Activated CD8-positive, alpha-beta memory T cell treated with anti-CD3 and anti-CD28 coated beads, Interleukin-2, amount 50 U/mL, for 48 hours (primary cell): ENCODE measurements at regions not wholly inside any gene's neighbourhood (a gene's known extent, or its start where the extent isn't known, plus 50 kb on each side); places are given as distances from the start of the nearest gene placed in this dataset.

ENCODE experiments used
- DNase-seq: peaks from one replicate; pipeline ENCODE4 v3.0.0-alpha.2; 2020

GRCh38 chr17:77420804-77421629, 280.2 kb downstream of the SEC14L1 start:
- peak; percentile 69 for DNase-seq

GRCh38 chr17:77421630-77421972, 280.8 kb downstream of the SEC14L1 start:
- no peak for DNase-seq

DNA sequence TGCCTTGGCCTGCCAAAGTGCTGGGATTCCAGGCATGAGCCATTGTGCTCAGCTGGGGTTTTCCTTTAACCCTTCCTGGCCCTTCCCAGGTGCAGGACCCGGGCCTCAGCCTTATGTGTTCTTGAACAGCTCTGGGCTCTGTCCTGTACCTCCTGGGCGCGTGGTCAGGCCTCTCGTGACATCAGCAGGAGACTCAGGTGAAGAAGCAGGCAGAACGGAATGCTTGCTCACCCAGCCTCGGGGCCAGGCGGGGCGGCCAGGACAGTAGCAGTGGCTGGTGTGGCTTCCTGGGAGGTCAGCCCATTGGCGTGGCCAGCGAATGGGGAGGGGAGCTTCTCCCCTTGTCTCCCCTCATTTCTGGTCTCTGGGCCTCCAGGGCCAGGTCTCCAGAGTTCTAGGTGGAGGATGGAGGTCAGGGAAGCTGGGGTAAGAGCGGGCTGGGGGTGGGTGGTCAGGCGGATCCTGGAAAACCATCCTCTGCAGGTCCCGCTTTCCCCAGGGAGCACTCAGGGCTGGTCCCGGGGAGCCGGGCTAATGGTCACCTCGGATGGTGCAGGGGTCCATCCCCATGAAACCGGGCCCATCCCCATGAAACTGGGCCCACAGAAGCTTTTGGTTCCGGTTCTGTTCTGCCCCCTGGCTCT, 281.5 kb downstream of the SEC14L1 start:
- DNase-seq, result no peak

DNA sequence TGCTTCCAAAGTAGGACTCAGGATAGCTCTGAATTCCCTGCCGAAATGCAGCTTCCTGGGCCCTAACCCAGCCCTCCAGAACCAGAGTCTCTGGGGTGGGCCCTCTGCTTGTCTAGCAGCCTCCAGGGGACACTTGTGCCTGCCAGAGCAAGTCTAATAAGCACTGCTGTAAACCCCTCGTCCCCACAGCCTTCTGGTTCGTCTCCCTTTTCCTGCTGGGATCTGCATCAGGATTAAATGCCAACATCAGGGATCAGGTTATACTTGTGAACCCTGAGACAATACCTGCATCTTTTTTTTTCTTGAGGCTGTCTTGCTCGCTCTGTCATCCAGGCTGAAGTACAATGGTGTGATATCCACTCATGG, 282.0 kb downstream of the SEC14L1 start:
- DNase-seq, result no peak

DNA sequence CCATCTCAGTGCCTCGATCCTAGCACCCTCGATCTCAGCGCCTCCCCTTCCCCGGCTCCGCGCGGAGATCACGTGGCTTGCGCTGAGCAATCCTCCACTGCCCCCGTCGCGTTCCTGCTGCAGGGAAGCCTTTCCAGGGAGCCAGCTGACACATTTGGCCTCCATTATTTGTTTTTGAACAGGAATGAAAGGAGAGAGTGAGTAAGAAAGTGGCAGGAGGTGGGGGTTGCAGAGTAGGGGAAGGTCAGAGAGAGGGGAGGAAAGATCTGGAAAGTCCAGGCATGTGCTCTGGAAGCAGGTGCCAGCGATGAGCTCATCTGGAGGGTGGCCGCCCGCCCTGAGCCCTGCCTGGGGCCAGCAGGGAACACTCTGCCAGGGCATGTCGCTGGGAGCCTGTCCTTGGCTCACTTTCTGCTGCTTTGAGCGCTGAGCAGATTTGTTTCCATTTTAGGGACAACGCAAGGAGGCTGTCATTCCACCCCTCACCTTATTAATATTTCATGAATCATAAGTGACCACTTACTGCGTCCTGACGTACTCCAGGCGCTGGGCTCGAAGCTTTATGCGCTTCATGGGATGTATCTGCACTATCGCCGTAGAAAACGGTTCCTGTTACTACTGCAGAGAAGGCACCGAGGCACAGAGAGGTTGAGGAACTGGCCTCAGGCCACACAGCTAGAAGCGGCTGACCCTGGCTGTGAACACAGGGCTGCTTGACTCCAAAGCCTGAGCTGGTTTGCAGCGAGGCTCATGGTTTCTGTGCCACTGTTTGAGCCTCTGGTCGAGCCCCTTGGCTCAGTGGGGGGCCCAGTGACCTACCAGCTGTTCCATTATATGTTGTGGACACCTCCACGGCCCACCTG, 283.1 kb downstream of the SEC14L1 start:
- DNase-seq, result no peak

DNA sequence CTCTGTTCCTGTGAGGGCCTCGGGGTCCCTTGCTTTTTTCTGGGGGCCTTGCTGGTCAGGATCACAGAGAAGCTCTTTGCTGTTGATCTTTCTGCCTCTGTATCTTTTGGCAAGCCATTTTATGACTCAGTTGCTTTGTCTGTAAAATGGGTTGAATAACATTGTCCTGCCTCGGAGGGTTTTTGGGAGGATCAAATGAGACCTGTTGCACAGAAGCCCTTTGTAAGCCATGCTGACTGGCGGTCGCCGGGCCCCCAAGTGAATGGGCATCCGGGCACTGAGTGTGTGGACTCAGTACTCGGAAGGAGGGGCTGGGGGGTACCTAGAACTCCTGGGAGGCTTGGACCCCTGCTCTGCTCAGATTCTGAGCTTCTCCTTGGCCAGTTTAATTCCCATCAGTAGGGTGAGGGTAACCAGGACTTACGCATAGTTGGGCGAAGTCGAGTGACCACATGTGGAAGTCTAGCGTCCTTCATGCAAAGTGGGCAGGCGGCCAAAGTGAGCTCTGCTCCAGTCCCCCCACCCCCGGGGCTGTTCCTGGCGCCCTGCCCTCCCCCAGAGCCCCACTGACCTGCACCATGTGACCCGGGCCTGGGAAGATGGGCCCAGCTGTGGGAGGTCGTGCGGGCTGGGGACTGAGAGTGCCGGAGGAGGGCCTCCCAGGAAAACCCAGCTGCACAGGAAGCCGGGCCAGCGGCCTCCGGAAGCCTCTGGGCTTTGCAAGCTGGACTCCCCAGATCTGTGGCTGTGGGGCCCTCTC, 284.0 kb downstream of the SEC14L1 start:
- DNase-seq, result no peak

DNA sequence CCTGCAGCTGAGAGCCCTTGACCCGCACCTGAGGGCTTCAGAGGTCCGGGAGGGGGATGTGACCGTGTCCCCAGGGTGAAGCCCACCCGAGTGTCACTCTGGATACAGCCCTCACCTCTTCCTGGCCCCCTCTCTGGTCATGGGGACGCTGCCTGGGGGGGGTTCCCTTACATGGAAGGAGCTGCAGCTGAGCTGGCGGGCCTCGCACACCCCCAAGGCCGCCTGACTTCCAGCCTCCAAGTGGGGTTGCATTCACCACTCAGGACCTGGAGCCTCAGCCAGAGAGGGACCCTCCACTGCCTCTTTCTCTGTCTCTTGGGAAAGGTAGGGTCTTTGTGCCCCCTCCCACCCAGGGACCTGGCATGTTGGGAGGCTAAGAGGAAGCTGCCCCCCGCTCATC, 284.6 kb downstream of the SEC14L1 start:
- DNase-seq, result no peak

- peak; percentile 76 for DNase-seq
Measured at GRCh38 chr17:77425791-77426641, 285.2 kb downstream of the SEC14L1 start.

- no peak for DNase-seq
Measured at GRCh38 chr17:77426676-77427386, 286.1 kb downstream of the SEC14L1 start.

GRCh38 chr17:77427391-77427991, 286.7 kb downstream of the SEC14L1 start:
- no peak for DNase-seq

DNA sequence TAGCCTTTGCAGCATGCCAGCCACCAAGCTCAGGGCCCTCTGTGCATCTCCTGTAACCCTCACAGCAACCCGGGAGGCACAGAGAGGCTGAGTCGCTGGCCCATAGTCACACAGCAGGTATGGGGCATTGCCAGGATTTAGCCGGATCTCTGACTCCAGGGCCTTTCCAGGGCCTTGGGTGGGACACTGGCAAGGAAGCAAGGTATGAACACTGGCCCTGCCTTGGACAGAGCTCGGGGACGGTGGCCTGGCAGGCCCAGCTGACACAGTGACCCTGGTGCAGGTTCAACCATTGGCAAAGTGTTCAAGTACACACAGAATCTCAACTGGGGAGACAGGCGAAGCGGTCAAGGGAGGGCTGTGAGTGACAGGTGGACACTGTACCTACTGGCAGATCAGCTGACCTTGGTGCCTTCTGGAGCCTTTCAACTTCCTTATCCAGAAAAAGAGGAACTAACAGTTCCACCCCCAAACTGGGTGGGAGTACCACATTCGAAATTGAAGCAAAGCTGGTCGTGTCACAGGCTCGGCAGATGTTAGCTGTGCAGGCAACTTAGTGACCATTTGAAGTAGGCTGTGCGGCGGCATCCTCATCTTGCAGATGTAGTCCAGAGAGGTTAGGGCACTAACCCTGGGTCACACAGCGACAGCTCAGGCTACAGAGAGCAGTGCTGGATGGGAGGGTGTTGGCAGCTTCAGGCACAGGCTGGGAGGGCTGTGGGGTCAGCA, 287.4 kb downstream of the SEC14L1 start:
- DNase-seq, result no peak

- no peak for DNase-seq
Measured at GRCh38 chr17:77428749-77429368, 288.1 kb downstream of the SEC14L1 start.

DNA sequence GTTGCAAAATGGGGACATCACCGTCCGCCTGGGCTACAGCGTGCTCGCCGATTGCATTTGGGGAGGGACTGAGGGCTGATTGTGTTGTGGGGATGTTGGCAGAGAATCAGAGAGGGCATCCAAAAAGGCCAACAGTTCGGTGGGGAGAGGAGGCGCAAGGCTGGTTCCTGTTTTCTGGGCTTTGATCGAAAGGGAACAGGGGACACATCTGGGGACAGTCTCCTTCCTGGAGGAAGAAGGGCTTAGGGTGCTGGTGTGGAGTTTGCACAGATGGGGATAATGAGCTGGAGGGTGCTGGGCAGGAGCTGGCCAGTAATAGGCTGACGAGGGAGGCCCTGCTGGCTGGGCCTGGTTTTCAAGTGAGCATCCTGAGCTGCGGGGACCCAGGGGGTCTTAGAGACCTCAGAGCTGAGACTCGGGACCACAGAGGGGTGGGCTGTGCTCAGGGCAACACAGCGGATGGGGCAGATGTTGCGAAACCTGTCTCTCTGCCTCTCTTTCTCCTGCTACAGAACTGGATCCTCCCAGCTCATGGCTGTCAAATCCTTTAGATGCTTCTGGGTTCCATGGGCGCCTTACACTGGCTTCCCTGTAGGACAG, 288.7 kb downstream of the SEC14L1 start:
- no peak for DNase-seq

GRCh38 chr17:77429969-77430752, 289.4 kb downstream of the SEC14L1 start:
- DNase-seq, result peak; percentile 89

DNA sequence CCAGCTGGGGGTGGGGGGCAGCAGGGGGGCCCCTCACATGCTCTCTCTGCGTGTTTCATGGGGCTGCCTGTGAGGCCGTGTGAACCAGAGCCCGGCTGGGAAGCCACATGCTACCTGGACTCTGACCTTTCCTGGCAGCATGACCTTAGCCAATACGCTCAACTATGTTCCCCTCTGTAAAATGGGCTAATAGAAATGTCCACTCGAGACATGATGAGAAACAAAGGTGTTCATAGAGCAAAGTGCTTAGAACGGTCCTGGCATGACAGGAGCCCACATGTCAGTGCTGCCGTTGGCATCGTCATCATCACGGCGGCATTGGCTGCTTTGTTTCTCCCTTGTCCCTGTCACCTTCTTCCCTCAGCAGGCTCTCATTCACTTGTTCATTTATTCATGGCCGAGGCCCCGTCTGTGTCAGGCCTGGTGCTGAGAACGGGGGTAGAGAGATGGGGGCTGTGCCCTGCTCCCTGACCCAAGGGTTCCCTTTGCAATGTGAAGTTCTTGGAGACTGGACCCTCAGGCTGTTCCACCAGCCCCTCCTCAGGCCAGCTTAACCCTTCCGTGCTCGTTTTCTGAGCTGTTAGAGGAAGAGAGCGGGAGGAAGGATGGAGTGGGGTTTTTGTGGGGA, 291.4 kb downstream of the SEC14L1 start:
- no peak for DNase-seq

- no peak for DNase-seq
Measured at GRCh38 chr17:77432742-77433141, 292.0 kb downstream of the SEC14L1 start.

DNA sequence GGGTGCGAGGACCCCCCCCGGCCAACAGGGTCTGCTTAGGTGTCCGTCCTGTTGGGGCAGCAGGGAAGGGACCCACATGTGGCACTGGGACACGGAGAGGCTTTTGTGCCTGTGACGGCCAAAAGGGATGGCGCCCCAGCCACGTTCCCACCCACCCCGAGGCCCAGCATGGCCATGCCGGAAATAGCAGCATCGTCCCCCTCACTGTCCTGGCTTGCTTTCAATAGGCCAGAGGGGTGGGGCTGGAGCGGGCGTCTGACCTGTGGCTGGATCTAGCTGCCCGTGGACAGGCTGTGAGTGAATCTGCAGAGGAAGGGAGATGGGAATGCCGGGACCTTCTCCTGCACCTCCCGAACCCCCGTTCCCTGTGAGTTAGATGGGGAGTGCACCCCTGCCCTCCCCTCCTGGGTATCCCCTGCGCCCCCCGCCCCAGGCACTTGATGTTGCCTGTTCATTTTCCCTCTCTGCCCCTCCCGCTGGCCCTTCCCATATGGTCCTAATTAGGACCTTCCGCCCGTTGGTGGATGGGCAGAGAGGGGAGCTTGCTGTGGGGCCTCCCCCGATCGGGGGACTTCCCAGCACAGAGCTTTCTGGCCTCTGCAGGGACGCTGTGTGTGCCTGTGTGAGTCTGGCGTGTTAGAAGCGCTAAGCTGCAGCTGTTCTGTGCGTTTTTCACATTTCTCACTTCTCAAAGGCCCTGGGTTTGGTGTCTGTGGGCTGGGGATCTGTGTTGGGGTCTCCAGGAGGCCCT, 292.8 kb downstream of the SEC14L1 start:
- peak; percentile 77 for DNase-seq
